Right kidney (tissue), 1 donor: ENCODE measurements at regions not wholly inside any gene's neighbourhood (a gene's known extent, or its start where the extent isn't known, plus 50 kb on each side); places are given as distances from the start of the nearest gene placed in this dataset.
"Not testable (repeated sequence)": the region's sequence is repeated elsewhere in the genome, so short reads cannot be mapped to it uniquely, and the experiment has no call there.

ENCODE experiments used
- DNase-seq: peaks from one replicate; pipeline ENCODE4 v3.0.0-alpha.2; 2016

DNA sequence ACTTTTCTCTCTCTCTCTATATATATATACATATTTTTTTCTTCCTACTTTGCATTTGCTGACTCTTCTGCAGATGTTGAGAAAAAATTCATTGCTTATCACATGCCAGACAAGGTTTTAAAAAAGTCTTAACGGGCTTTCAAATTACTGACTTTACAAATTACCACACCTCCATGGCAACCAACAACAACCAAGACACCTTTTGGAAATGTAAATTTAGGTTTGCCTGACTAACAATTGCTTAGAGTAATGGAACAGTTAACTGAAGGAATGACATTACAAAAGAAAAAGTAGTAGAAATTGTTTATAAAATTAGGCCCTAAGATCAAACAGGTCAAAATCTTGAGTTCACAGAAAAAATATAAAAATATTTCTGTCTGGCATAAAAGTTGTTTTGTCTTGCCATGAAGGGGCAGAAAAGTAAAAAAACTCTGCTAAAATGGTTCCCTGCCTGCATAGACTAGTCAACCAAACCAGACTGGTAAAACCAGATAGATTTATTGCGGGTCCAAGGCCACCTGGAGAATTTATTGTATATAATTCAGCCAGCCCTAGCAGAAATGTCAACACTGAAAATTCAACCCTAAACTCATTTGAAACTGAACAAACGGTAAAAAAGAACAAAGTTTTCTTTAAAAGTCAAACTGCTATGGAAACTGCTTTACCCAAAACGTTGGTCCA, 92.8 kb upstream of the FRMD1 start:
- DNase-seq: no peak

DNA sequence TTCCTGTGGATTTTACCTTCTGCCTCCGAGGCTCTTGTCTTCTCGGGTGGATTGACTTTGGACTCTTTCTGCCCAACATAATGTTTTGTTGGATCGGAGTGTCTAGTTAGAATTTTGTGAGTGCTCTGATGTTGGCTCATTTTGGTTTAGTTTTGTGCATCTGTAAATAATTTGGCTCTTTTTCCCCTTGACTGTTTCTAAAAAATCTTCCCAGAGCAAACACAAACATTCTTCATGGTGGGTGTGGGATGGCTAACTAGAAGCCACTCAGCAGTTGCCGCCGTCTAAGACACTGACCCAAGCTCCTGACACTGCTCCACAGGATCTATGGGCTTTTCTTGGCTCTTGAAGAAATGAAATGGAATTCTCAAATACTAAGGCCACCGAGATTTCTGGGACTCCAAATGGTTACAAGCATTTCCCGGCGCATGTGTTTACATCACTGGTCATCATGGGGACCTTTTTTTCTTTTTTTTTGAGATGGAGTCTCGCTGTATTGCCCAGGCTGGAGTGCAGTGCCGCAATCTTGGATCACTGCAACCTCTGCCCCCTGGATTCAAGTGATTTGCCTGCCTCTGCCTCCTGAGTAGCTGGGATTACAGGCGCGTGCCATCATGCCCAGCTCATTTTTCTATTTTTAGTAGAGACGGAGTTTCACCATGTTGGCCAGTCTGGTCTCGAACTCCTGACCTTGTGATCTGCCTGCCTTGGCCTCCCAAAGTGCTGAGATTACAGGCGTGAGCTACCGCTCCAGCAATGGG, 92.0 kb upstream of the FRMD1 start:
- no peak for DNase-seq

DNA sequence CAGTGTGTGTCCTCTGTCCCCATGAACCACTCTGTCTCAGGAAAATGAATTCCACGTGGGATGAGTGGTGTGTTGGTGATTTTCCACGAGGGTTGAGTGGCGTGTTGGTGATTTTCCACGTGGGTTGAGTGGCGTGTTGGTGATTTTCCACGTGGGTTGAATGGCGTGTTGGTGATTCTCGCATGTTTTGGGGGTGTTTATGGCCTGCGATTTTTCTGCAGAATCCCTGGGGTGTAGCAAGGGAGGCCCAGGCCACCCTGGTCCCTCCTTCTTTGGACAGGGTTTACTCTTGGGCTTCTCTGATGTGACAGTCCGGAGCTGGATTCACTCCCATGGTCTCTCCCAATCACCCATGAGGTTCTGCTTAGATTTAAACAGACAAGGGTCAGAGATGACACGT, 90.6 kb upstream of the FRMD1 start:
- DNase-seq: no peak

DNA sequence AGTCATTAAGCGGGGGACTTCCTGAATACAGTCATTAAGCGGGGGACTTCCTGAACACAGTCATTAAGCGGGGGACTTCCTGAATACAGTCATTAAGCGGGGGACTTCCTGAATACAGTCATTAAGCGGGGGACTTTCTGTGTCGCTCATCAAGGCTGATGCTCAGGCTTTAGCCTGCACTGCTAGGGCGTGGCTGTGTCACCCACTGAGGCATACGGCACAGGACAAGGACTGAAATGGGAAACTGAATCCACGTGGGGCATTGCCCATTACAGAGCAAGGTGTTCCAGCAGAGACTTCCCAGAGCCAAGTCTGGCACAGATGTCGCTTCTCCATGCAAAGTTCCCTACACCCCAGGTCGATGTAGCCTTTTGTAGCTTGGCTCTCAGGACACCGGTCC, 89.9 kb upstream of the FRMD1 start:
- not testable (repeated sequence) for DNase-seq

DNA sequence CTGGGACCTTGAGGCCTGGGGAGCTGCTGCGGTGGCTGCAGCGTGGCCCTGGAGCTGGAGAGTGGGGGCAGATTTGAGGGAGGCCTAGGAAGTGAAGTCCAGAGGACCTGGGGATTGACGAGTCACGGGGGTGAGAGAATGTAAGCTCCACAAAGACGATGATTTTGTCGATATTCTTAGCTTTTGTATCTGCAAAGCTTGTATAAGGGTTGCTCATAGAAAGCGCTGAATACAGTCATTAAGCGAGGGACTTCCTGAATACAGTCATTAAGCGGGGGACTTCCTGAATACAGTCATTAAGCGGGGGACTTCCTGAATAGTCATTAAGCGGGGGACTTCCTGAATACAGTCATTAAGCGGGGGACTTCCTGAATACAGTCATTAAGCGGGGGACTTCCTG, 89.3 kb upstream of the FRMD1 start:
- DNase-seq: not testable (repeated sequence)

DNA sequence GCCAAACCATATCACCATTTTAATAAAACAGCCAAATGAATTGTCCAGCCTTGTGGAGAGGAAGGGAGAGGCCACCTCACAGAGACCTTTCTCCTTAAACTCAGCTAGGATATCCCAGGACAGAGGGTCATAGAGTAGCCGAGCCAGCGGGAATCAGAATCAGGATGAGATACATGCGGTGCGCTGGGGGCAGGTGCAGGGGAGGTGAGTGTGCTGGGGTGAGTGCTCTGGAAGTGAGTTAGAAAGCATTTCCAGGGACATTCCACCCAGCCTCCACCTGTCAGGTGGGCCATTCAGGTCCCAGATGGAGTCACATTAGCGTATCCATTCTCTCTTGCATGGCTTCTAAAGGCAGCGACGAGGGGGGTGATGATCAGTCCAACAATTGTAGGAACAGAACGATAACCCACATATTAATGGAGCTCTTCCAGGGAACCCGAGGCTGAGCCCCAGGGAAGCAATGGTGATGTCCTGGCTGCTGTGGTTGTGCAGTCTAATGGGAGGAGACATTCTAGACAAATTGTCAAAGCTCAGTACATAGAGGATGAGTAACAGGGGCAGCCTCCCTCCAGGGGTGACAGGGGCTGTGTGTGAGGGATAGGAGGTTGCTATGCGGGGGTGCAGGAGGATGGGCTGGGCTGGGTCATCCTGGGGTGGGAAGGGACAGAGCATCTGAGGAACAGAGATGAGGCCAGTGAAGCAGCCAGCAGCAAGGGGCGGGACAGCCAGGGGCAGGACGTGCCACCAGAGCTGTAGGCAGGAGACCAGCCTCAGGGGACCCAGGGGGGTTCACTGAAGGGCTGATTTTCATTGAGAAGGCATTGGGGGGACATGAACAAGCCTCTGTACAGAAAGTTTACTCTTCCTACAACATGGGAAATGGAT, 88.7 kb upstream of the FRMD1 start:
- DNase-seq: no peak

DNA sequence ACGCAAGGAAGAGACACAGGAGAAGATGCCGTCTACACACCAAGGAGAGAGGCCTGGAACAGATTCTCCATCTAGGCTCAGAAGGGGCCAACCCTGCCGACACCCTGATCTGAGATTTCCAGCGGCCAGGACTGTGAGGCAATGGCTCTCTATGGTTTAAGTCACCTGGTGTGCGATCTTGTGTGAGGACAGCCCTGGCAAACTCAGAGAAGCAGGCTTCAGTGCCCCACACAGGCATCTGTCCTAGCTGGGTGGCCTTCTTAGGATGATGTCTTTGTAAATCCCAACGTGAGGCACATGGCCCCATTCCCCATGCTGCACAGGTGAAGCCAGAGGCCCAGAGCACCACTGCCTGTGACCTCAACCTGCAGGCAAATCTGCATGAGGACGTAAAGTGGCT, 87.6 kb upstream of the FRMD1 start:
- DNase-seq: no peak

DNA sequence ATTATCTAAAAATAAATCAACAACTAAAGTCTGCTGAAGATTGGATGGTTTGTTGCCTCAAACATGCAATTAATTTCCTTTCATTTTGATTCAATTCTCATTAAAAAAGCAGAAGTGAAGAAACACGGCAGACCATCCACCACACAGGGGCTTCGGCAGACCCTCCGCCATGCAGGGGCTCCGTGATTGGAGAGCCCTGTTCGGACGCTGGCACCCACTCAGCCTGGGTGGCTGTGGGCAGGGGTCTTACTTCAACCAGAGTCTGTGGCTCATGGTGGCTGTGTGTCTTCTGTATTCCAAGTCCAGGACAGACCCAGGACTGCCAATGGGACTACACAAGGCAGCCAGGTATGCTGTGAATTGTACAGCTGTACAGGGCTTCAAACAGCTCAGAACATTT, 86.9 kb upstream of the FRMD1 start:
- no peak for DNase-seq

DNA sequence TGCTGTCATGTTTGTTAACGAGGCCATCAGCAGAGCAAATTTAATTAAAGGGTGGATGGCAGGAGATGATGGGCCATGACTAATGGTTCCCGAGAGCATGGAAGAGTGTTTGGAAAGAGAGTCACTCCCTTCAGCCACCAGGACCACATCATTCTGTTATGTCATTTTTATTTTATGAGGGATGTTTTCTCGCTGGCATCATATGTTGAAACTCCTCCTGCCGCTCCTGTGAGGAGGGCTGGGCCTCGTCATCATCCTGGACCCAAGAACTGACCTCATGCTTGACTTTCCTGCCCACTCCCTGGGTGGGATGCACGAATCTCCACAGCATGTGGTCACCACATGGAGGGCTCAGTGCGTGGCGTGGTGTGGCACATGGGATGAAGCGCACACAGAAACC, 86.4 kb upstream of the FRMD1 start:
- no peak for DNase-seq

DNA sequence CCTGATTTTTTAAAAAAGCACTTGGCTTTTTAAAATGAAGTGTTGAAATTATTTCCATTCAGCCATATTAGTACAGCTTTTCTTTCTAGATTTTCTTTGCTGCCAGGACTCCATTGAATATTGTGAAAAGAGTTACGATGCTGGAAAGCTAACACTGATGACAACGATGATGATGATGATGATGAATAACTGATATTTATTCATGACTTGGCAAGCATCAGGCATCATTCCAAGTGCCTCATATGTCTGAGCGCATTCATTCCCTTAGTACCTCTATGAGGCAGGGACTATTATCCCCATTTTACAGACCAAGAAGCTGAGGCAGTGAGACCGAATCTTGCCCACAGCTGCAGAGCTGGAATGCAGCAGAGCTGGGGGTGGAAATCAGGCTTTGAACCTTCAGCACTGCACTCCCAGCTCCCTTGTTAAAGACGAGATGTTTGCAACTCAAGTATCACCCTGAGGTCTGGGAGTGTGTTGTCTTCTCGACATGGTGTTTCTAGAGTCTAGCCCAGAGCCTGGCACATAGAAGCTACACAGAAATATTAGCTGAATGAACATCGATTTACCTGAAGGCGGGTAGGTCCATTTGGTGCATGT, 85.5 kb upstream of the FRMD1 start:
- no peak for DNase-seq

DNA sequence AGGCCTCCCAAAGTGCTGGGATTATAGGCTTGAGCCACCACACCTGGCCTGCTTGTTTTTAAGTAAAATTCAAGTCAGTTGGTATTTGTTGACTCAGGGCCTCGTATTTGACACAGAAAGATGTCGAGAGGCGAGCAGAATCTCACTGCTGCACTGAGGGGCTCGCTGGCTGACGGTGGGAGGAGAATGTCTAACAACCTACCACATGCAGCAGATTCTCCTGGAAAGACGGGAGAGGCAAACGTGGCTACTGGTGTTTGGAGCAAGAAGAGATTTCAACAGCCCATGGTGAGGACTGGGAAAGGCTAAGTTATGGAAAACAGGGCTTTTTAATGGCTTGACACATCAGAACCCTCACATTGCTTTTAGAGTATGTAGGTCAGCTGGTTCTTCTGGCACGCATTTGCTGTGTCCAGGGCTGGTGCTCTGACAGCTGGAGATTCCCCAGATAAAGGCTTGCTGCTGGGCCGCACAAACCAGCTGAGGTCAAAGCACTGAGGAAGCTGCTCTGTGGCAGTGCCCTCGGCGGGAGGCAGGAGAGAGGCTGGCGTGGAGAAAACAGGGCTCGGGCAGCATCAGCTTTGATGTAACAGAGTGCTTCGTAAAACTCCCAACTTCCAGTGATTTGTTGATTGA, 84.2 kb upstream of the FRMD1 start:
- no peak for DNase-seq

DNA sequence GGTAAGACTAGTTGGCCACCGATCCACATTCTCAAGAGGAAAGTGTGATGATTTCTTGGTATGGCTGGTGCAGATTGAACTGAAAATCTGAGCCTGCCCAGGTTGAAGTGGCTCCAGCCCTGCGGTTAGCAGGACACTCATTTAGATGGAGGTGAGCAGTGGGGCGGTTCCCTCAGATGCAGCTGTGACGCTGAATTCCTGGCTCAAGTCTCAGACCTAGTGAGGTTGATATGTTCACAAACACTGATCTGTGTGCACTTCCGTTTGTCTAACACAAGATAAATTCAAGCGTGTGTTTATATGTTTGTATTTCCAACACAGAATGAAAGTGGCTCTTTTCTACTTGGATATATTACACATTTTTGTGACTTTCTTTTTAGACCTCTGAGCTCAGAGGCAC, 83.4 kb upstream of the FRMD1 start:
- DNase-seq: no peak

DNA sequence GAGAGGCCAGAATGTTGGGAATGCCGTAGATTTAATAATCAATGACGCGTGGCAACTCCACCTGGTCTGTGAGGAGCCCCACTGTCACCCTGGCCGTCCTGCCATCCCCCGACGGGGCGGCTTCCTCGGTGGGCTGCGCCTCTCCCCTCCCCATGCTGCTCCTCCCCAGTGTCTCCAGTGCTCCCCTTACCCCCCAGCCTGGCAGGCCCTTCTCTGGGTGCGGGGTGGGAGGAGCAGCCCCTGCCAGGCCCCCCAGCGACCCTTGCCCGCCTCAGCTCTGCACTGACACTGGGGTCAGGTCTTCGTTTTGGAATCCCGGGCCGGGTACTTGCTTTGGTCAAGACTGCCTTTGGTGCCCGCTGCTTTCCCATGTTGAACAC, 82.3 kb upstream of the FRMD1 start:
- DNase-seq: no peak

DNA sequence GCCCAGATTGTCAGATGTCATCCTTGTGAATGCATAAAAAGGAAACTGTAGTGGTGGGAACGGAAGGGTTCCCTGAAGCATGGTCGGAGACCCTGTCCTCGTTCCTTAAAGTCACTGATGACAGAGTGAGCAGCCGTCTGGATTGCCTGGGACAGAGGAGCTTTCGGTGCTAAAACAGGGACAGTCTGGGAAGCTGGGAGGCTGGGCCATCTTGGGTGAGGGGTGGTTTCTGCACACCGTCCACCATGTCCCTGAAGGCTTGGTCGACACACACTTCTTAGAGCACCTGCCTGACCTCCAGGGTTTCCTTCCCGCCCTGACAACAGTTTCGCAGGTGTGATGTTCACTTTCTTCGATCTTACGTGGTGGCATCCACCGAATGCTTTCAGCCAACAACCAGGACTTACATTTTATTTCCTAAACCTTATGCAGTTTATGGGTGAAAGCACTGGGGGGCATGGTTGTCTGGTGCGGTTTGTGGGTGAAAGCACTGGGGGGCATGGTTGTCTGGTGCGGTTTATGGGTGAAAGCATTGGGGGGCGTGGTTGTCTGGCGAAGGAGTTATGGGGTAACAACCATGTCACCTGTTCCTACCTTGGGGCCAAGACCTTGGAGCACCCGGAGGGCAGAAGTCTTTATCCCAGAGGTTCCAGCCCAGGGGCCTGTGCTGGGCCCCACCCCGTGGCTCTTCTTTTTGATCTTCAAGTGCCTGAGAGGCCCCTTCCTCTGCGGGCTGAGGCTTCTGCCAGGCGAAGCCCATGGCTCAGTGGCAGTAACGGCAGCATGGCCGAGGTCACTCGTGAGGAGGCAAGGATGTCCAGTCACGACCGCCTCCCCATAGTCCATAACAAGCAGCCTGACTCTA, 81.7 kb upstream of the FRMD1 start:
- no peak for DNase-seq

DNA sequence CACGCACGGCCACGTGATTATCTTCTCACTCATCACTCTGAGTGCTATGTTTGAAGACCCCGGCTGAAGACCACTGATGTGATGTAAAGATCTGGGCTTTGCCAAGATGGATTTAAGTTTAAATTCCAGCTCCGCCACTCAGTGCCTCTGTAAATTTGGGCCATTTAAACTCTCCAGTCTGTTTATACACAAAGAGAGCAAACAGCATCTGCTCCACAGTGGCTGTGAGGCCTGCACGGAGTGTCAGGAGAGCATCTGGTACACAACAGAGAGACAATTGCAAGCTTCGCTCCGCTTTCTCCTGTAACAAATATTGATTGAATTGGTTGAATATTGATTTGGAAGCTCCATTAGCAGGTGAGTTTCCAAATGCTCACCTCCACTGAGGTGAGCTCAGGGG, 80.5 kb upstream of the FRMD1 start:
- DNase-seq: no peak

DNA sequence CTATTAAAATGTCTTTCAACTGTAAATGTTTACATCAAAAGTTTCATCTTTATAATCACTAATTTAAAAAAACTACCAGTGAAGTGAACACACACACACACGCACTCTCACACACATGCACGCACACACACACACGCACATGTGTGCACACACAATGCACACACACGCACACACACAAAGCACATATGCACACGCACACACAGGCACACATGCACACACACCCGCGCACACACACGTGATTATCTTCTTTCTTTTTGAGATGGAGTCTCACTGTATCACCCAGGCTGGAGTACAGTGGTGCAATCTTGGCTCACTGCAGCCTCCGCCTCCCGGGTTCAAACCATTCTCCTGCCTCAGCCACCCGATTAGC, 80.0 kb upstream of the FRMD1 start:
- DNase-seq: no peak

DNA sequence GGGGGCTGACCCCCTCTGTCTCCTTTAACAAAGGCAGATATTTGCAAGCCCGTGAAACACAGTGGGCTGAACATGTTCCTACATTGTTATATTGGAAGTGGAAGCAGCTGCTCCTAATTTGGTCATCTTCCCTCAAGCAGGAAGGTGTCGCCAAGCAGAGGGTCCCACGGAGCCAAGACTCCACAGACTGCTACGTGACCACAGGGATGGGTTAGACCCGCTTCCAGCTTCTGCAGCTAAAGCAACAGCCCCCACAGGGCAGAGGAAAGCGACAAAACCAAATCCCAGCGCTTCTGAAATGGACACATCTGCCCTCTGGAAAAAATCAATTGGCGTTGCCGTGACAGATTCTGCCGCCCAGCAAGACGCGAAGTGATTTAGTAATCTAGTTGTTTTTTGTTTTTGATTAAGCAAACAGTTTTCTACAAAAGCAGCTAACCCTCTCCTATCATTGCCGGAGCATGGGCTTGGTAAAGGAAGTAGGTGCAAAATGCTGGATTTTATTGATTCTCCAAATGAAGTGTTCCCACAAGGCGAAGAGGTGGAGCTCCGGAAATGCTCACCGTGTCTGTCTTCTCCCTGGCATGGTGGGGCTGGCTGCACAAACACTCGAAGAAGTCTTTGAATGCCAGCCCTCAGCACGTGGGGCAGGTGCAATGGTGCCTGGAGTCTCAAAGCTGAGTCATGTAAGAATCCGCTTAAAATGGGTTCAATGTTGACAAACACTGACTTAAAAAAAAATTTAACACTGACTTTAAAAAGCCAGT, 79.4 kb upstream of the FRMD1 start:
- DNase-seq: no peak

DNA sequence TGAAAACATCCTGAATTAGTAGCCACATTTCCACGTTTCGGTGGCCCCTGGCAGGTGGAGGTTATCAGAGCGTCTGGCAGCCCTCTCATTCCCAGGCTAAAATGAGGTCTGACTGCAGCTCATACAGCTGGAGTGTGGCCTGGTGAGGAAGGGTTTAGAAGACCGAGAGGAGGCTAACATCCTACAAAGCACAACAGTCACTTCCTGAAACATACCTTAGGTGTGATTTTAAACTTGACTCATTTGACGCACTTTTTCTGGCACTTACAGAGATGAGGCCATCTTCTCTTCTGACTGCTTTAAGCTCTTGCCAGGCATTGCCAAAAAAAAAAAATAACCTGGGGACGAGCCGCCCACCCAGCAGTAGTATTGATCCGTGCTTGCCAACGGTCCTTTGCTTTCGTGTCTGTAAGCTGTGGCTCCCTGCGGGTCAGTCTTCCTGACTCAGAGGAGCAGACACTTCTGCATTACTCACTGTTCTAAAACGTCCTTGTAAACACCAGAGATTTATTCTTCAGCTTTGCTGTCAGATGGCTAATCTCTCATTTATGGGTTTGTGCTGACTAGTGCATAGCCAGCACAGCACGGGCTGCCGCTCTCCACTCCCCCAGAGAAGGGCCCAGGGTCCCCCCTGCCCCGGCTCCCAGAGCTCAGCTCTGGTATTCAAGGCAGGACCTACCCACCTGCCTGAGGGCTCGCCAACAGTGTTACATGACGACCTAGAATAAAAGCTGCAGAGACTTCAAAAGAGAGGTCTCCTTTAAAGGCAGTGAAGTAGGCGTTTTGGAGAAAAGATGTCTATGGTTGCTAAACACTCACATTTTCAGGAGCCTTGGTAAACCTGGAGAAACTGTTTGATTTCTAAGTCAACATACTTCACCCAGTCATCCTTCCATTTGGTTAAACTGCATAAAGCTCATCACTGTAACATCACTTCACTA, 78.5 kb upstream of the FRMD1 start:
- peak; percentile 59 for DNase-seq

DNA sequence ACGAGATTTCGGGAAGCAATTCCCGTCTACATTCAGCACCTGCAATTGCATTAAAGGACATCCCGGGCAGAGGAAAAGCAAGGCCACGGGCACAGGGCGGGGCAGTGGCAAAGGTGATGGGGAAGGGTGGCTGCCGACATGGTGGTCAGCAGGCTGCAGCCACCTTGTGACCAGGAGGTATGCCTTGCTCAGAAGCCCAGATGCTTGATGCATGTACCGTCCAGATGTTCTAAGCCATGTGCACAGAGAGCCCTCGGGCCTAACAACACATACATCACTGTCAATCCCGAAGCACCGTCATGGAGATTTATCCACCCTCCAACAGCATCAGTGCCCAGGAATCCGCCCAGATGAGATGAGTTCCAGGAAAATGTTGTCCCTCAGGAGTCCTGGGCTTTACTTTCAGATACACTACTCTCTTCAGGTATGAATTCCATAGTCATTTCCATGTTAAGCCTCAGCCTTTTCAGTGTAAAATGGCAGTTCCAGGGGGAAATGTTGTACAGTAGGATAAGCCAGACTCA, 77.8 kb upstream of the FRMD1 start:
- DNase-seq: no peak
